ENCODE measurements at regions not wholly inside any gene's neighbourhood (a gene's known extent, or its start where the extent isn't known, plus 50 kb on each side); places are given as distances from the start of the nearest gene placed in this dataset.

DNA sequence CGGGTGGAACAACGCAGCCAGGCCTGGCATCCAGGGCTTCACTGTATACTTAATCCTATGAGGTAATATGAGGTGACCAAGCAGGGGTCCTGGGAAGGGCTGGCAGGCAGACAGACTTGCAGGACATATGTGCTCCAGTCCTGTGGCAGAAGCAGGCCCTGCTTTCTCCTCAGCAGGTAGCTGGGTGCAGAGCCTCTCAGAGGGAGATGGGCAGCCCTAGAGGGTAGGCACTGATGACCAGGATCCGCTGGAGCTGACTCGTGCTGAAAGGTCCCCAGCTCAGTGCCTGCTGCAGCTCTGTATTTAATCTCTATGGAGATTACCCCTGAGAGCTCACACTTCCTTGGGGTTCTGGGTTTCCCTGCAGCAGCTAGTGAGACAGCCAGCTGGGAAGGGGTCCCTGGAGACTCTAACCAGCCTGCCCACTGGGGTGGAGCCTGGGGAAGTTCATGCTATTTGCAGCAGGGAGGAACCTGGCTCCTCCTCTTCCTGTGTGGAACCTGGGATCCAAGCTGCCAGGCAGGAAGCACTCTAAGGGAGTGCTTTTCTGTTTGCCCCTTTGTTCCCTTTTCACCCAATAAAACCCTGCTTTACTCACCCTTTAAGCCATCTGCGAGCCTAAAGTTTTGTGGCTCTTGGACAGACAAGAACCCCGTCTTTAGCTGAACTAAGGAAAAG, 339.2 kb downstream of the DCAF12L2 start:
- no peak for FAIRE-seq

DNA sequence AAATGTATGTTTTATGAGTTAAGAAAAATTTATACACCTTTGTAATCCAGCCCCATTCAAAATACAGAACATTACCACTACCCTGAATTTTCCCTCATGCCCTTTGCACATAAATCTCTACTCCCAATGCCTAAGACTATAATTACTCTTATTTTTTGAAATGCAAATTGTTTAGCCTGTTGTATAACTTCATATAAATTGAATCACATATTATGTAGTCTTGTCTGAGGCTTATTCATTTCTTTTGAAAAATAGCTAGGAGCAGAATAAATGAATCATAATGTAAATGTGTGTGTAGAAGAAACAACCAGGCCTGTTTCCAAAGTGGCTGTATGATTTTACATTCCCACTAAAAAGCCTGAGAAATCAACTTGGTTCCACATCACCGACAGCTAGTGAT, 319.8 kb downstream of the DCAF12L2 start:
- FAIRE-seq = no peak

DNA sequence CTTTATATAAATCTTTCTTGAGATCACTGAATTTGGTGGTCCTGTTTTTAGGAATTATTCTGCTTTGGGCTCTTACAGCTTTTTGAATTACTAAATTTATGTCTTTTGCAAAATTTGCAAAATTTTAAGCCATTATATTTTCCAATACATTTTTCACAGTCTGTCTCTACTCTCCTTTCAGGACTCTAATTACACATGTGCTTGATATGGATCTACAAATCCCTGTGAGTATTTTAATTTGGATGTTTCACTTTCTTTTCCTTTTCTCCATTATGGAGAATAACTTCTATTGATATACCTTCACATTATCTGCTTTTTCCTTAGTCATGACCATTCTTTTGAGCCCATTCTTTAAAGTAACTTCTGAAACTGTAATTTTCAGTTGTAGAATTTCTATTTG, 315.4 kb downstream of the DCAF12L2 start:
- no peak for FAIRE-seq

DNA sequence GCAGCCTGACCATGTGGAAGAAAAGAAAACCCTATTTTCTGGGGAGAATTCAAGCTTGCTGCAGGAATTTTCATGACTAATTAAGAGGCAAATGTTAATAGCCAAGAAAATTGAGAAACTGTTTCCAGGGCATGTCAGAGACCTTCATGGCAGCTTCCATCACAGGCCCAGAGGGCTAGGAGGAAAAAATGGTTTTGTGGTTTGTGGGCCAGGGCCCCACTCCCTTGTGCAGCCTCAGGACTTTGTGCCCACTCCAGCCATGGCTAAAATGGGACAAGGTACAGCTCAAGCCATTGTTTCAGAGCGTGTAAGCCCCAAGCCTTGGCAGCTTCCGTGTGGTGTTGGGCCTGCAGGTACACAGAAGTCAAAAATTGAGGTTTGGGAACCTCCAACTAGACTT, 282.9 kb downstream of the DCAF12L2 start:
- no peak for FAIRE-seq

DNA sequence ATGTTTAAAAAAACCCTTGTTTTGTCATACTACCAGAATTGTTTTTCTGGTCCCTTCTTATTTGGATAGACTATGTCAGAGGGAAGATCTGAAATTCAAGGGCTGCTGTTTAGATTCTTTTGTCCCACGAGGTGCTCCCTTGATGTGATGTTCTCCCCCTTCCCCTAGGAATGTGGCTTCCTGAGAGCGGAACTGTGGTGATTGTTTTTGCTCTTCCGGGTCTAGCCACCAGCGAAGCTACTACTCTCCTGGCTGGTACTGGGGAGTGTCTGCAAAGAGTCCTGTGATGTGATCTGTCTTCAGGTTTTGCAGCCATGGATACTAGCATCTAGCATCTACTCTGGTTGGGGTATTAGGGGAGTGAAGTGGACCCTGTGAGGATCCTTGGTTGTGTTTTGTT, 271.1 kb downstream of the DCAF12L2 start:
- no peak for FAIRE-seq

DNA sequence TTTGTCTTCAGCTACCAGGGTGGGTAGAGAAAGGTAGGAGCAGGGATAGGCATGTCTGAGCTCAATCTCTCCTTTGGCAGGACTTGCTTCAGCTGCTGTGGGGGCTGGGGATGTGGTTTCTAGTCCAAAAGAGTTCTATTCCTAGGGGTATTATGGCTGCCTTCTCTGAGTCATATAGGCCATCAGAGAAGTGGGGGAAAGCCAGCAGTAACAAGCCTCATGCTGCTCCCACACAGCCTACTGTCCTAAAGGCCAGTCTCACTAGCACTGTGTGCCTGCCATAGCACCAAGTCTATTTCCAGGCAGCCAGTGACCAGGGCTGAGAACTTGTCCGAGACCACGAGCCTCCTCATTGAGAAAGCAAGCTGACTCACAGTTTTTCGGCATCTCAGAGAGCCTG, 270.6 kb downstream of the DCAF12L2 start:
- no peak for FAIRE-seq

DNA sequence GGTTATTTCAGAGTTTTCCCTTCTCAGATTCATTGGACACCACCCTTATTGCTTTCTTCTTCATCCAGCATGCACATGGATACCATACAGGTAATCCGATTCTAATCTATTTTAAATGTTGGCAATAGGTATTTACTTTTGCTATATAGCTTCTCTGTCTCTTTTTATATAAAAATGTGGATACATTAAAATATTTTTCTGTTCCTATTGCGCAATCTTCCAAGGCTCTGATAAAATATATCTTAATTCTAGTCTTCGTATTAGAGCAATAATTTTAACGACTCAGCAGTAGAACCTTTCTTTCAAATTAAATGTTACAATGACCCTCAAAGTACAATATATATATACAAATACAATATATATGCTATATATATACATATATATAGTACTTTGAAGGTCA, 239.8 kb downstream of the DCAF12L2 start:
- no peak for FAIRE-seq

DNA sequence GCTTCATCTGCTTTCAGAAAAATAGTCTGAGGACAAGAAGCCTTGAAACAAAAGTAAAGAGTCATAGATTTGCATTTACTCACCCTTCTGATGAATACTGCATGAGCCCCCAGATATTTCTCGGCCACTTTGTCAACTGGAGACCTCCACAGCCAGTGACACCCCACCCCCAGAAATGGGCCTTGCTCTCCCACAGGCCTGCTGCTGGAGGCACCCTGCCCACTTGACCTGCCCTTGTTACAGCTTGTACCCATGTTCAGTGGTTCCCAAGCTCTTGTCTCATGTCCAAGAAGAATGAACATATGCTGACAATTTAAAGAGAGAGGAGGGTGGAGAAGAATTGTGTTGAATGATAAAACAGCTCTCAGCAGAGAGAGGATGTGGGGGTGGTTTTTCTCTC, 225.1 kb downstream of the DCAF12L2 start:
- FAIRE-seq = no peak

DNA sequence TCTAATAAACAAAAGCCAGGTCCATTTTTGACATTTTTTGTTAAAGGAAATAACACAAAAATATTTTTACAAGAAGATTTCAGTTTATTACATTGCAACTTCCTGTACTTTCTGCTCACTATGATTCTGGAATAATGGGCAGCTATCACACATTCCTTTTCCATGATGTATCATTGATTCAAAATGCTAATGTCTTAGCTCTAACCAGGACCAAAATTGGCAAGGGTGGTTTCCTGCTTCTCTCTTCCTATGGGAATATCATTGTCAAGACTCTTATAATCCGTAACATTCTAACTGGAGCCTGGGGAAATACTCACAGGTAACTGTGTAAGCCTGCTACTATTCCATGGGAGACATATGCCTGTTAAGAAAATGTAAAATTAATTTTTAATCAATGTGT, 218.6 kb downstream of the DCAF12L2 start:
- no peak for FAIRE-seq

DNA sequence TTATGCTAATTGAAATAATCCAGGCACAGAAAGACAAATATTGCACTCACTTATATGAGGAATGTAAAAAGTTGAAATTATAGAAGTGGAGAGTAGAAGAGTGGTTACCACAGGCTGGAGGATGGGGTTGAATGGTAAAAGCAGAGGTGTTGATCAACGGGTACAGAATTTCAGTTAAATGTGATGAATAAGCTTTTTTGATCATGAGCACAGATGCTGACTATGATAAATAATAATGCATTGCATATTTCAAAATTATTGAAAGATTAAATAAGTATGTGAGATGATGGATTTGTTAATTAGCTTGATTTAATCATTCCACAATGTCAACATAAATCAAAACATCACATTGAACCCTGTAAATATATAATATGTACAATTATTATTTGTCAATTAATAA, 213.1 kb downstream of the DCAF12L2 start:
- FAIRE-seq = no peak

DNA sequence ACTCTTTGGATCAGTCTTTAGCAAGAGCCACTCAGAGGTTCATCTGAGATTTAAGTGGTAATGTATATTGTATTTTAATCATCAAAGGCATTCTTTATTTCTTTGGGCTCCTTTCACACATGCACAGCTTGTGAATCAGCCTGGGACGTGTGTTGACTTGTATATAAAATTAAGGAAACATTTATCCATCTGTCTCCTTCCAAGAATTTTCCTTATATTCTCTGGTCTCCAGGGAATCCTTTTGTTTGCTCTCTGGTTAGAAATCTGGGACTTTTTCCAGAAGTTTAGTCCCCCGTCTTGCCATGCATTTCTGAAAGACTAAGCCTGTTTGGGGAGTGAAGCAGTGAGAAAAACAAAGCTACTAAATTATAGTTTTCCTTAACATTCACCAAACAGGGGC, 212.3 kb downstream of the DCAF12L2 start:
- no peak for FAIRE-seq

DNA sequence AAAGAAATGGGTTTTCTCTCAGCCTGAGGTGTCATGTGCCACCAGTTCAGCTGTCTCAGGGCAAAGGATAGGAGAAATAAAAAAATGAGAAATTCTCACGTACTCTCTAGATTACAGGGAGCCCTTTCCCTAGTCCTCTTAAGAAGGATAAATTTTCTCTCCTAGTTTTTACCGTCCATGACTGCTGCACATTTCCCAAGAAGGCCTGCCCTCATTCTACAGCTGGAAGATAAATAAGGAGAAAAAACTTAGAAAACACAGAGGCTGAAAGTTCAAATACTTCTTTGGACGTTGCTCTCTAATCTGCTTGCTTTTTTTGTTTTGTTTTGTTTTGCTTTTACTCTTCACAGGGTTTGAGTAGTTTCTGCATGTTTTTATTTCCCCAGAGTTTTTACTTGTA, 211.9 kb downstream of the DCAF12L2 start:
- FAIRE-seq = no peak

DNA sequence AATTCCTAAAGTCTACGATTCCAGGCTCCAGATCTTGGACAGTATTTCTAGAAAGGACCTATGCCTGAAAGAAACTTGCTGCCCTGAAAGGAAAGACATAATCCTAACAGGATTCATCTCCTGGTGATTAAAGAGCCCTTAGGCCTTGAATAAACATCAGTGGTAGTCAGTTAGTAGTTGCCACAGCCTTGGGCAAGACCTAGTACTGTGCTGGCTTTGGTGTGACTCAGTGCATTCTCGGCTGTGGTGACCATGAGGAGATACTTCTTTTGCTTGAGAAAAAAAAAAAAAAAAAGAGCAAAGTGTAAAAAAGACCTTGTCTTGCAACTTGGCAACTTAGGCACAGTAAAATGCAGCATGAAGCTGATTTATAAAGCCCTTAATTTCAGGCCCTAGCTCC, 188.2 kb downstream of the DCAF12L2 start:
- FAIRE-seq = no peak

DNA sequence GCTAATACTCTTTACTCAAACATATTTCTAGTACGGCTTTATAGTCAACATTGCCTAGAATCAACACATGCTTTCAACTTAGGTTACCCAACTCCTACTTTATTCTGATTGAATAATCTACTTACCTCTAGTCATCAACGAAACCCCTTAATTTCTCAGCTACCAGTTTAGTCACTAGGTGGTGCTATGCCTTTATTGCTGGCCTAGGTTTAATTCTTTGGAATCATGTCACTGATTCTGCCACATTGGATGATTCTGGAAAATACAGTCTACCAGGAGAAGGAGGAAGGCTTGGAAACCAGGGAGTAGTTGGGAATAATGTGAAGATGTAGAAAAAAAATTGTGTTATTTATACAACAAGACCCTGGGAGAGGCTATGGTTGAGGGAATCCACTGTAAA, 167.7 kb downstream of the DCAF12L2 start:
- no peak for FAIRE-seq

DNA sequence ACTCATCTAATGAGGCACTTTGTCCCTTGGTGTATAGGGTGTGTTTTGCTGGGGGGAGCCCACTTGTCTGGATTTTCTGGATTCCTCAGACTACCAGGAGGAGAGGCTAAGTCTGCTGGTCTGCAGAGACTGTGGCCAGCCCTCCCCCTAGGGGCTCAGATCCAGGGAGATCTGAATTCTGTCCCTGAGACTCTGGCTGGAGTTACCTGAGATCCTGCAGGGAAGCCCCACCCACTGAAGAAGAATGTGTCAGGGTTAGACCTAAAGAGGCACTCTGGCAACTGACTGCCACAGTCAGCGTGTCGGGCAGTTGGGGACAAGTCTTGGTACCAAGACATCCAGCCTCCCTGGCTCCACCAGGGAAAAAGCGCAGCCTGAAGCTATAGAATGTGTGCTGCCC, 138.9 kb downstream of the DCAF12L2 start:
- FAIRE-seq = no peak

DNA sequence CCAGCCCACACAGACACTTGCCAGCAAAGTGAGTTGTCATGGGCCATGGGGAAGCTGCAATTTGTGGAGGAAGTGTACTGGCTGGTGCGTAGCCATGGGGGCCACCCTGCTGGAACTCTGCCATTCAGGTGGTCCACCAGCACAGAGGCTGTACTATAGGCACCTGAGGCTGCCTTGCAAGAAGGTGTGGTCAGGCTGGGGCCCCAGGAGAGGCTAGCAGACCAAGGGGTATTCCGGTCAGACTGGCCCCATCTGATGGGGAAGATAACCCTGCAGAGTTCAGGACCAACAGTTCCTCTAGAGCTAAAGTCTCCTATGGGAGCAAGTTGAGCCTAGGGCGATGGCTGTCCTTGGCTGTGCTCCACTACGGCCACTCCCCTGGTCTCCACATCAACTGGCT, 136.1 kb downstream of the DCAF12L2 start:
- FAIRE-seq = no peak

DNA sequence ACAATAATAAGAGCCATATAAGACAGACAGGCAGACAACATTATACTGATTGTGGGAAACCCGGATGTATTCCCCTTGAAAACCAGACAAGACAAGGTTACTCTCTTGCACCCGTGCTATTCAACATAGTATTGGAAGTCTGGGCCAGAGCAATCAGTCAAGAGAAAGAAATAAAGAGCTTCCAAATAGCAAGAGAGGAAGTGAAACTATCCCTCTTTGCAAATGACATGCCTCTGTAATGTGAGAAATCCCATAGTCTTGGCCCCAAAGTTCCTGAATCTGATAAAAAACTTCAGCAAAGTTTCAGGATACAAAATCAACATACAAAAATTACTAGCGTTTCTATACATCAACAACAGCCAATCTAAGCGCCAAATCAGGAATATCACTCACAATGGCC, 102.1 kb downstream of the DCAF12L2 start:
- no peak for FAIRE-seq

DNA sequence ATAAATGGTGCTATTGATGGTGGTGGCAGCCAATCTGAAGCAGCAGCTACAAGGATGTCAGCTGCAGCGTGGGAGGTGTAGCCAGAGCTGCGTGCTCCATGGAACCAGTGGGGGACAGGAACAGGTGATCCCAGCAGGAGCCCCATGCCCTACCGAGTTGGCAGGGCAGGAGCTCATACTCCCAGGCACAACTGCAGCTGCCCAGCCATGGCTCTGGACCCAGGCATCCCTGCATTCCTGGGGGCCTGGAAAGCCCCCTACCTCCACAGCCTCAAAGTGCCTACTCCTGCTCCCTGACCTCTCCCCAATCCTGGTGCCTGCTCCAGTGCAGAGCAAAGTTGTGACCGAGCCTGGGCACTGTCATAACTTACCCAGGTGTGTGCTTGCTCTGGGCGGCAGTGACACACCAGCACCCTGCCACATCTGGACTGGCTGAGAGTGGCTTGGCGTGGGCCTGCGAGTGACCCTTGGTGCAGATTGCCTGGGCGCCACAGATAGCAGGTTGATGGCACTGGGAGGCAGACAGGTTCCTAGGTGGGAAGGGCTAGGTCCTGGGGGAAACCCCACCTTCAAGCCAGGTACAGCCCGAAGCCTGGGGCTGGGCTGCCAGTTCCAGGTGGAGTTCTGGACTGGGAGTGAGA, 101.1 kb downstream of the DCAF12L2 start:
- FAIRE-seq = no peak

DNA sequence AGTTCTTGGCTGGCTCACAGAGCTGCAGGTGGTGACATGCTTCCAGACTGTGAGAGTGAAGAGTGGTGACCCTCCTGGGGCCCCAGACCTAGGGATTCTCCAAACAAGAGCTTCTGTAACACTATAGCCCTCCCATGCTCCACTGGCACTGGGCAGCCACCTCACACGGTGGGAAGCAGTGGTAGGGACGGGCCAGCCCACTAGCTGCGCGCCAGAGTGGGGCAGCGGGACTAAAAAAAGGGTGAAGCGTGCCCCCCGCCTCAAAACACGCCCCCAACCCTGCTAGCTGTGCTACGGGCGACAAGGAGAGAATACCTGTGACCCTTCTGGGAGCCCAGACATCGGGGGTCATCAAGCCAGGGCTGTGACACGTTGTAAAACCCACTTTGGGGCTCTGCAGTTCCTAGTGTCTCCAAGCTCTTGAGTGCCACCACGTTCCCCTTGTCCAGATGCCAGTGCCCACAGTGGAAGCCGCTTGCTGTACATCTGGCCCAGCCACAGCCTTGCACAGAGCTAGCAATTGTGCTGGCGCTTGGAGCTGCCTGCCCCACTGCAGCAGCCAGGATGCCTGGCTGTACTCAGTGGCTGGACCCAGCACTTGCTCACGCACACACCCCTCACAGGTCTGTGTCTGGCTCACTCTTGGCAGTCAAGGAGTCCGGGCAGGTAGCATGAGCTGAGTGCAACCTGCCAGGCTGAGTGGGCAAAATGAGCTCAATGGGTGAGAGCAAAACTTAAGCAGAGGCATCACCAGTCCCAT, 100.0 kb downstream of the DCAF12L2 start:
- FAIRE-seq = no peak
